Adrenal gland (tissue), 9 donors: ENCODE measurements at regions not wholly inside any gene's neighbourhood (a gene's known extent, or its start where the extent isn't known, plus 50 kb on each side); places are given as distances from the start of the nearest gene placed in this dataset.
A peak's percentile ranks its signal among the peaks of the same experiment; 100 is the strongest.

ENCODE experiments used
- DNase-seq, 7 donors: peaks; one replicate each; pipeline ENCODE4 v3.0.0-alpha.2; 2019 to 2020
- H3K27ac ChIP-seq, 5 donors: fragments of 200-600 bp; sonication (generic) in 4 of 5; 1 replicate in 3 of 5; 2 replicates in 2 of 5; pipeline versions ENCODE4 v1.5.1 to v1.8.0; 2016 to 2020; ENCODE audit warnings: mild to moderate bottlenecking in 1 of 5
- H3K27me3 ChIP-seq: fragments of 200-600 bp; 2 replicates; pipeline ENCODE4 v1.8.0; 2021
- H3K36me3 ChIP-seq, 2 donors: fragments of 200-600 bp; replicated peaks in 1 of 2; 1 replicate in 1 of 2; 2 replicates in 1 of 2; pipeline versions ENCODE4 v1.5.1 to v1.8.0; 2018 to 2022
- H3K4me1 ChIP-seq, 2 donors: fragments of 200-600 bp; replicated peaks in 1 of 2; 1 replicate in 1 of 2; 2 replicates in 1 of 2; pipeline versions ENCODE4 v1.5.1 to v1.8.0; 2018 to 2021
- H3K4me3 ChIP-seq, 4 donors: fragments of 200-600 bp; sonication (generic) in 3 of 4; one replicate each; pipeline ENCODE4 v1.5.1; 2016 to 2018
- H3K9me3 ChIP-seq, 3 donors: fragments of 200-600 bp; sonication (generic) in 1 of 3; replicated peaks in 1 of 3; 1 replicate in 2 of 3; 2 replicates in 1 of 3; pipeline versions ENCODE4 v1.5.1 to v1.8.0; 2016 to 2021
- POLR2A ChIP-seq, 2 donors: fragments of 450-650 bp; IDR thresholded peaks; one replicate each; pipeline ENCODE4 v1.6.1; 2017; ENCODE audit warnings: antibody characterized with exemption in 2 of 2, mild to moderate bottlenecking in 2 of 2, moderate library complexity in 1 of 2
- WGBS, 4 donors: extraction: QIAGEN DNeasy Blood & Tissue Kit in 2 of 4; methylation state at CpG; one replicate each; pipeline versions ENCODE4 v1.1.5 to v1.1.7; 2013 to 2017; 5-methylcytosine and 5-hydroxymethylcytosine counted together
- intact Hi-C, 2 donors: fragments of 100-400 bp; cut with DNase I; formaldehyde crosslinking; loops; one replicate each; pipeline versions ENCODE4 v1.14.1 to v1.15.0; 2022 to 2023
- TF ChIP-seq, protein P1 (sequence below), 6 experiments: fragments of 450-650 bp in 4 of 6; fragments of 200-600 bp in 2 of 6; sonication (generic) in 1 of 6; IDR thresholded peaks; 1 replicate in 5 of 6; 2 replicates in 1 of 6; pipeline versions ENCODE4 v1.5.1 to v1.8.0; 2016 to 2021; ENCODE audit warnings: antibody characterized with exemption in 6 of 6, mild to moderate bottlenecking in 2 of 6, moderate library complexity in 1 of 6
- donor health status: healthy with polysubstance abuse.
- donor health status: Bipolar disorder and iron deficiency.
- donor health status: DM: yes; HTN: yes; CAD: no.
- donor health status: DM: no; HTN: no; CAD: no.
- donor health status: DM: no; HTN: no; CAD: no.

DNA sequence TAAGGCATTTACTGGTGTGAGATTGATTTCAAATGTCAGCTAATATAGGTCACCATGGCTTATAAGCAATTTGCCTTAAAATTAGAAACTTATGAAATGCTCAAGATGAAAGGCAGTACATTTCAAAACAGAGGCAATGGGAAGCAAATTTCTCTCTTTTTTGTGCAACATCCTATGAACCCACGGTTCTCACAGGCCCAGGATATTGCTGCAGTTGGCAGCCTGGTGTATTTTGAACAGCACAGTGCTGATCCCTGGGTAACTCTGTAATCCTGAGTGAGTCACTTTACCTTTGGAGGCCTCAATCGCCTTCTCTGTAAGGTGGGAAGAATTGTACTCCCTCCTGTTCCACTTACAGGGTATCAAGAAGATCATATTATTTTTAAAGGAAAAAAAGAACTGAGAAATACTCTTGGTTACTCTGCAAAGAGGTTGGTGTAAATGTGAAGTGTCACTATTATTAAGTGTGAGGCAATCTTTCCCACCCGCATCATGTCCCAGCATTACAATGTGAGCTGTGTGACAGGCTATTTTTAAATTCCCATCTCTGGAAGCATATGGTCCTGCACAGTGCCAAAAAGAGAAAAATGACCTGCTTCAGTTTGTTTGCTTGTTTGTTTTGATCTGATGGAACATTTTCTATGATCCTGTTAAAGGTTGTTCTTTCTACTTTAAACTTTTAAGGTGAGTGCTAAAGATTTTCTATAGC is 190.1 kb upstream of the LPP start:
- Histone ChIP-seq H3K9me3 (no peaks in the 10 kb centered on the region), H3K36me3 (no peaks in the 10 kb centered on the region), H3K4me3 (no peak overlapping the region), H3K27me3 (no peaks in the 10 kb centered on the region), H3K4me1 (peaks cover 20 to 27% of the 10 kb centered on the region in 2 donors), H3K27ac (no peak overlapping the region)
- no peak for TF ChIP-seq POLR2A (IDR thresholded peaks at IDR 0.05)
- TF ChIP-seq, protein P1, sequence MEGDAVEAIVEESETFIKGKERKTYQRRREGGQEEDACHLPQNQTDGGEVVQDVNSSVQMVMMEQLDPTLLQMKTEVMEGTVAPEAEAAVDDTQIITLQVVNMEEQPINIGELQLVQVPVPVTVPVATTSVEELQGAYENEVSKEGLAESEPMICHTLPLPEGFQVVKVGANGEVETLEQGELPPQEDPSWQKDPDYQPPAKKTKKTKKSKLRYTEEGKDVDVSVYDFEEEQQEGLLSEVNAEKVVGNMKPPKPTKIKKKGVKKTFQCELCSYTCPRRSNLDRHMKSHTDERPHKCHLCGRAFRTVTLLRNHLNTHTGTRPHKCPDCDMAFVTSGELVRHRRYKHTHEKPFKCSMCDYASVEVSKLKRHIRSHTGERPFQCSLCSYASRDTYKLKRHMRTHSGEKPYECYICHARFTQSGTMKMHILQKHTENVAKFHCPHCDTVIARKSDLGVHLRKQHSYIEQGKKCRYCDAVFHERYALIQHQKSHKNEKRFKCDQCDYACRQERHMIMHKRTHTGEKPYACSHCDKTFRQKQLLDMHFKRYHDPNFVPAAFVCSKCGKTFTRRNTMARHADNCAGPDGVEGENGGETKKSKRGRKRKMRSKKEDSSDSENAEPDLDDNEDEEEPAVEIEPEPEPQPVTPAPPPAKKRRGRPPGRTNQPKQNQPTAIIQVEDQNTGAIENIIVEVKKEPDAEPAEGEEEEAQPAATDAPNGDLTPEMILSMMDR (IDR thresholded peaks at IDR 0.05) = no peak
- intact Hi-C loops = no loop called here
- WGBS, 4 donors = 56 to 71% (median 66%) methylated on average over 3 of the region's 3 CpGs
- no peak for DNase-seq

DNA sequence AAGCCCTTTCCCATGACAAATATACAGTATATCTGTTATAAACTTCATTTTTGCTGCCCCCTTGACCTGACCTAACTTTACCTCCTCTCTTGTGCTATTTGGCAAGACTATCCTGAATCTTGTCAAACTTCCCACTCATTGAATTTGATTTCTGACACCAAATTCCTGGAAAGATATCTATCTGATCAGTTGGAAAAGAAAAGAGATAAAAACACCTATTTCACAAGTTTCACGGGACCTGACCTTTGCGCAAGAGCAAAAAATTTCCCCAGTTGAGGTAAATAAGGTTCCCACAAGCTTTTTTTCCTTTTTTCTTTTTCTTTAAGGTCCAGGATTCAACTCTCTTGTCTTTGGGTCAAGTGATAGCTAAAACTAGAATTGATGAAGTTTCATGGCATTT is 189.2 kb upstream of the LPP start:
- H3K9me3 ChIP-seq = no peaks in the 10 kb centered on the region
- intact Hi-C loops = no loop called here
- peaks cover 20 to 27% of the 10 kb centered on the region in 2 donors for H3K4me1 ChIP-seq
- H3K27me3 ChIP-seq = no peaks in the 10 kb centered on the region
- WGBS, 4 donors = 71 to 86% (median 82%) methylated on average over 2 of the region's 2 CpGs
- no peak overlapping the region for H3K27ac ChIP-seq
- no peaks in the 10 kb centered on the region for H3K36me3 ChIP-seq
- TF ChIP-seq, protein P1 (IDR thresholded peaks at IDR 0.05) = no peak
- no peak for TF ChIP-seq POLR2A (IDR thresholded peaks at IDR 0.05)
- no peak for DNase-seq
- no peak overlapping the region for H3K4me3 ChIP-seq

DNA sequence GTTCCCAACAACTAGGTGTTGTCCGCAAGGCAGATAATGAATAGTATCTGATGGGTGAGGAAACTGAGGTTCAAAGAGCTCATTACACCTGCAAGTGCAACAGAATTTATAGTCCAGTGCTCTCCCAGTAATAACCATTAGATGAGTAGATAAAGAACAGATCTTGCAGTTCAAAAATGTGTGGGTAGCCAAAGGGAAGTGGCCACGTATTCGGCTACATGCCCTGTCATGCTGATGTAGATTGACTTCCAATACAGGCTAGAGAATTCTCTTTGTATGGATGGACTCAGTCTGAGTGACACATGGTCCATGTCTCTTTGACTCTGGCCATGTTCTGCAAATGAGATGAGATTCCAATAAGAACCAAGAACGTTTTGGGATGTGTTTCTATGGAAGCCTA is 187.9 kb upstream of the LPP start:
- peaks cover 20 to 27% of the 10 kb centered on the region in 2 donors for H3K4me1 ChIP-seq
- no peak overlapping the region for H3K4me3 ChIP-seq
- no peak overlapping the region for H3K27ac ChIP-seq
- 80 to 84% (median 83%) methylated on average over 4 of the region's 4 CpGs for WGBS, 4 donors
- intact Hi-C loops = no loop called here
- H3K36me3 ChIP-seq = no peaks in the 10 kb centered on the region
- no peaks in the 10 kb centered on the region for H3K9me3 ChIP-seq
- TF ChIP-seq, protein P1 (IDR thresholded peaks at IDR 0.05) = no peak
- TF ChIP-seq POLR2A (IDR thresholded peaks at IDR 0.05) = no peak
- DNase-seq = no peak
- H3K27me3 ChIP-seq = no peaks in the 10 kb centered on the region

DNA sequence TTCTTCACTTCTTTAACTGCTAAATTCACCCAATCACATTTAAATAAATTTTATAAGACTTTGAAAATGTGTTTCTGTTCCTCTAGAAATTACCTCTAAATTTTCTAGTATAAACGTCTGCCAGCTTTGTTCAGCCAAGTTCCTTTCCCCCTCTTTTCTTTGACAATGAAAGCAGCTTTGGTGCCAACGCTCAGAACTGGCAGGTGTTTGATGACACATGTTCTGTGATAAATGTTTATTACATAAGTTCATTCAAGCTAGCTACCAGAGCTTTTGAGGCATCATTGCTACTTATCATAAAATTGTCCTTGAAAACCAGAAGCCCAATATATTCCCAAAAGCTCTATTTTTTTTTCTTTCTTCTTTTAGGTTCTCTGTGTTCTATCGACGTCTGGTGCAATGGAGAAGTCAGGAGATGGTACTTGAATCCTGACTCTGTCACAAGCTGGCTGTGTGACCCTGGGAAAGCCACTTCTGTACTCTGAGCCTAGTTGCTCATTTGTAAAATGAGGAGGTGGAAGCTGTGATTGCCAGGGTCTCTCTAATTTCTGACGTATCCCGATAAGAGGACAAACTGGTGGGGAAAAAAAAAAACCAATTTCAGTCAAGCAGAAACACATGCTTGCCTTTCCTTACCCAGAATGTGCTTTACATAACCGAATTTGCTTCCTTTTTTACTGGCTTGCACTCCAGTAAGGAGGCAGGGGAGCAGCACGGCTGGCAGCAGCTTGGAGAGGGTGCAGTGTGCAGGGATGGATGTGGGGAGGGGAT is 187.1 kb upstream of the LPP start:
- peak in 5 of 7 donors; percentile 46 to 81 (median 55) for DNase-seq
- 40 to 57% (median 44%) methylated on average over 8 of the region's 8 CpGs for WGBS, 4 donors
- Histone ChIP-seq H3K27me3 (no peaks in the 10 kb centered on the region), H3K9me3 (no peaks in the 10 kb centered on the region), H3K36me3 (no peaks in the 10 kb centered on the region), H3K4me1 (peaks cover 20 to 27% of the 10 kb centered on the region in 2 donors), H3K27ac (peak overlapping the region in 1 of 5 donors; percentile 53), H3K4me3 (no peak overlapping the region)
- TF ChIP-seq POLR2A (IDR thresholded peaks at IDR 0.05) = no peak
- TF ChIP-seq, protein P1 (IDR thresholded peaks at IDR 0.05) = no peak
- intact Hi-C loops = no loop called here
